Left kidney (tissue), 1 donor: ENCODE measurements at regions not wholly inside any gene's neighbourhood (a gene's known extent, or its start where the extent isn't known, plus 50 kb on each side); places are given as distances from the start of the nearest gene placed in this dataset.

Source experiments
- DNase-seq: peaks from one replicate; pipeline ENCODE4 v3.0.0-alpha.2; 2013

DNA sequence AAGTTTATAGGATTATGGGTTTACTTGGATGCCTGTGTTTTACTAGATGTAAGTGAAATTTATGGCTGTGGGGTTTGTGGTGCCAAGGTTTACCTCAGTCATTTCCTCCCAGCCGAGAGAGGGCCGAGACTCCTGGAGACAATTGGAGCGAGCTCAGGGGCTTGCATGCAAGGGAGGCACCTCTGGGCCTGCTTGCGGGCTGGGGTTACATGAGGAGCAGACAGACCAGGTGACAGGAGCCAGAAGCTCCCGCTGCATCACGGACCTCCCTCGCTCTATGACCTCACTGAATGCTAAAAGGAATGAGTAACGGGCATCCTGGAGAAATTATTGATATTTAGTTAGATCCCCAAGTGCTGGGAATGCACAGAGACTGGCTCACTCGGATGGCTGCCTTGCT is 275.2 kb upstream of the KIRREL3 start:
- DNase-seq = no peak

DNA sequence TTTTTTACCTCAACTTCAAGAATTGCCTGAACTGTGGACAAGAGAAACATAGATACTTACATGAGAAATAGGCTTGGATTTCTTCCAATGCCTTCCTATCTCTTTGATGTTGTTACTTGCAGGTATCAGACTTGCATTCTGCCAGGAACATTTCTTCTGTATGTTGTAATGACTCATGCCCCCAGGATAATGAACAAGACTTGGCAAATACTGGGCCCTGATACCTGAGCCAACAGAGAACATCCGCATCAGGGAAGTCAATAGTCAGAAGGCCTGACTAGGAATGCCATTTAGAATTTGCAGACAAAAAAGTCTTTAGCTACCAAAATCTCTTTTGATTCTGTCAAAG is 273.7 kb upstream of the KIRREL3 start:
- no peak for DNase-seq

DNA sequence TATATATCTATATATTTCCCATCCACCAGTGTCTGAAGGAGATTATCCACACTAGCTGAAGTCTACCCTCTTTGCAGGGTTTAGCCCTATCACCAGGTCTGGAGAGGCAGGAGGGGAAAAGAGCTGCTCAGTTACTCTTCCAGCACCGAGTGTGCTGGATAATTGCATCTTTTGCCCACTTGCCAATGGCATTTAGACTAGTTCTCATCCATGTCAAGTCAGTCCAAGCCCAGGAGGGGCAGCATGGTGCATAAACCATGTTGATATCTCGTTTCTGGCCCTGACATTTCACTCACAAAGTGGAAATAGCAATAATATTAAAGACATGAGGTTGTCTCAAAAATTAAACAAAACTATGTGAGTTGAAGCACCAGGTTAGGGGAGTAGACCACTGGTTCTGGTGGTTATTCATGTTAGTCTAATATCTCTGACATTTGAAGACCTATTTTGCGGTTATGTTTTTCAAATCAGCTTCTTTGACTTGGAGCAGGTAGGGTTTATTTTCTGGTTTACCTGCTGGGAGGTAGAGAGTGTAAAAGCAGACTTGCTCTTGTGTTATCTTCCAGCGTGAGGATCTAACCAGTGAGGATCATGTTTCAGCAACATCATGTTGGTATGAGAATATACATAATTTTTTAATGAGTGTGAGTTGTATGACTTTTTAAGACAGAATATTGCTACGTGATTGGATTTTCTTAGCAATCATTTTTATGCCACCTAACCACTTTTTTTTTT is 273.2 kb upstream of the KIRREL3 start:
- no peak for DNase-seq

DNA sequence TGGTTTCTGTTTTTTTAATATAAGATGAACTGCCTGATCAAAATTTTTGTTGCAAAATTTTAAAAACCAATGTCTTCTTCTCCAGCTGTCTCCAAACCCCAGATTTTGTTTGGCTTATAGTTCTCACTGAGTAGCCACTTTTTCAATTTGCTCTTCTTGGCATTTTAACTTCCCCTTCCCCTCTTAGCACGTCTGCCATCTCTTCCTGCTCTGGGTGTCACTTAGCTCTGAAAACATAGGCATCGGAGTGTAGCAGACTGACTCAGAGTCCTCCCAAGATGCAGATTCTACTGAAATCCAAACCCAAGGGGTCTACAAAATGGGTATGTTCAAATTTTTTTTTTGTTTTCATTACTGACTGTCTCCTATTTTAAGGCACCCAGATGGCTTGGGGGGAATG is 270.3 kb upstream of the KIRREL3 start:
- DNase-seq = no peak

DNA sequence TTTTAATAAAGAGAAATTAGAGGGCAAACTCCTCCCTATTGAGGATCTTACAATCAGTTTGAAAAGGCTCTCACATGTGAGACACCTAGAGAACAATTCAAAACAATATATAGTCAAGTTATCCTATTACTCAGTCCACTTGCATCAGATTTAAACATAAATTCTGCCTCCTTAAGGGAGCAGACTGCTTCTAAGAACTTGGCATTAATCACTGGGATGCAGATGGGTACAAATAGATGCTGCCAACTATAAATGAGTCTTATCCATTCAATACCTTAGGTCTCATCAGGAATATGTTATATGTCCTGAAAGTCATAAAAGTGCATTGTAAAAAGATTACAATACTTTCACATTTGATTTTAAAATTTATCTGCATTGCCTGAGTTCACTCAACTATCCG is 269.3 kb upstream of the KIRREL3 start:
- DNase-seq = no peak

DNA sequence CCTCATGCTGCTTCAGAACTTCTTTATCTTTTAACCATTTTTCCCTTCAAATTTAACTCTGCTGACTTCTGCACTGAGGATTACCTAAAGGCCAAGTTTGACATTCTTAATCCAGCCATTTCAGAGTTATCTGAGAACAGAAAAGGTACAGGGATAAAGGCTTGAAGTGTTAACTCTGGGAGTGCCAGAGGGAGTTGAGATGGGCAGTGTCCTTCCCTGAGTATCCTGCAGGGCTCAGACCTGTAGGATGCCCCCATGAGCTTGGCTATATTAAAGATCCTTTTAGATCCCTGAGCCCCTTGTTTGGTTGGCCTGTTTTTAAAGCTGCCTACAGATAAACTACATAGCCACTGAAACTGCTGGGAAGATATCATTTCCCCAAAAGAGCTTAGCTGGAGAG is 268.4 kb upstream of the KIRREL3 start:
- no peak for DNase-seq

DNA sequence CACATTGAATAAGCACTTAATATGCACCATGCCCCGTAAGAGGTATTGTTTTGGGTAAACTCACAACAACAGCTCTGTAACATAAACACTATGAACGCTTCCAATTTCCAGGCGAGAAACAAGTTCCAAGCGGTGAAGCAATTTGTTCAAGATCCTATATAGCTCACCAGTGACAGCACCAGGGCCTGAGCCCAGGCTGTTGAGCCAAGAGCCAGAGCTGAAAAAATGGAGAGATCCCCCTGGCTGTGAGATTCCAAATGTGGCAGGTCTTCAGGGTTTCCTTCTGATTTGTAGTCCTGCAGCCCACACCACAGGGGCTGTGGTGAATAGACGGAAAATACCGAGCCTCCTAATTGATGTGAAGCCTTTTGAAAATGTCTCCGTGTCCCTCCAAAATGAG is 268.0 kb upstream of the KIRREL3 start:
- no peak for DNase-seq

DNA sequence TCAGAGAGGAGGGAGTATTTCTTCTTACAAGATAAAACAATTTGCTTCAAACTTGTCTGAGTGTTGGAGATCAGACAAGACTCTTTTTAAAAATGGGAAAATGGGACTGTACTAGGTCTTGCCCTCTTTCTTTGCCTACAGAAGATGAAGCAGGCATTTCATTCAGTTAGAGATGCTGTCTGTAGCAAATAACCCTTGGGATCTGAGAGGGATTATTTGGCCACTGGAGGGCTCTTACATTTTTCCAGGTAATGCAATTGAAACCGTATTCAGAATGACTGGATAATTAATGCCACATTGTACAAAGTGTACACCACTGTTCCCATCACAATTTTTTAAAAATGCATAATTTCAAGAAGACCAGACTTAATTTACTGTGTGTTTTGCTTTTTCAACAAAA is 258.5 kb upstream of the KIRREL3 start:
- no peak for DNase-seq

DNA sequence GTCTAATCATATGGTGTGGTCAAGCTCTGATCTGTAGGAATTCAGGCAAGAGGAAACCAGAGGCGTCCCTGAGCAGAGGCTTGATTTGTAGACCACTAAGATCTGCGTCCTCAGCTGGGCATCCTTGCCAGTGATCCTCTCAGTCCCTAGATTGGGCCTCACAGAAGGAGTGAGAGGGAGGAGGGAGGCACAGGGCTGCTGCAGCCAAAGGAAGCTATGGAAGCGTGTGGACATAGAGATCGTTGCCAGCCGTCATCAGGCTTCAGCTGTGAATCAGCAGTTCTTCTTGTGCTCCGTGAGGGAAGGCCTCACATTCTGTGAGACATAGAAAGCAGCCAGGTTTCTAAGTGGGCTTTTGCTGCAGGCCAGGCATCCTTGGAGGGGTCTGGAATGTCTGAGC is 254.6 kb upstream of the KIRREL3 start:
- no peak for DNase-seq

DNA sequence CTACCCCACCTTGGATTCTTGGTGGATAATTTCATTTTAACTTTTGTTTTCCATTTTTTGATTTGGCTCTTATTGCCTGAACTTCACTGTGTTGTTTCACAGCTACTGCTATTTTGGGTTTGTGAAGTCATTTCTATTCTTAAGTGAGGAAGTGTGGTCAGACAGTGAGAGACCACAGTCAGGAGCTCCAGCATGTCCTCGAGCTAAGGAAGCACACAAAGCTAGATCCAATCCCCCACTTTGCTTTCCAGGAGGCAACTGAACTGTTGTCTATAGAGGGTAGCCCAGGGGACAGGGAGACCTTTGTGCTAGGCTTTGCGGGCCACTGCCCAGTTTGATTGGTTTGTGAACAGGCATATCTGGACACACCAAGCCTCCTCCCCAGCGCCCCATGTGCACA is 251.8 kb upstream of the KIRREL3 start:
- no peak for DNase-seq

DNA sequence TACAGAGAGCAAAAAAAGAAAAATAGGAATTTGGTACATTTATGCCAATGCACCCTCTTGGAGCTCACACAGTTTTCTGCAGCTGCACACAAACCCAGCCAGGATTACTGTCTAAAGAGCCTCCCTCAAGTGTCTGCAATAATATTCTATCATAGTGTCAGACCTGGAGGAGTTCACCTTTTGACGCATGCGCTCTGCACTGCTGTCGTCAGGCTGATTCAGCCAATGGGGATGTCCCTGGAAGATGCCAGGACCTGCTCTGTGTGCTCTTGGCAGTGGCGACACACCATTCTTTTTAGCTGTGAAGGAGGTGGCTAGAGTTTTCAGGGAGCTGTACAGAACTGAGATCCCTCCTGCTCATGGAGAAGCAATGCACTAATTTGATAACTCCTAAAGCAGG is 249.0 kb upstream of the KIRREL3 start:
- no peak for DNase-seq

DNA sequence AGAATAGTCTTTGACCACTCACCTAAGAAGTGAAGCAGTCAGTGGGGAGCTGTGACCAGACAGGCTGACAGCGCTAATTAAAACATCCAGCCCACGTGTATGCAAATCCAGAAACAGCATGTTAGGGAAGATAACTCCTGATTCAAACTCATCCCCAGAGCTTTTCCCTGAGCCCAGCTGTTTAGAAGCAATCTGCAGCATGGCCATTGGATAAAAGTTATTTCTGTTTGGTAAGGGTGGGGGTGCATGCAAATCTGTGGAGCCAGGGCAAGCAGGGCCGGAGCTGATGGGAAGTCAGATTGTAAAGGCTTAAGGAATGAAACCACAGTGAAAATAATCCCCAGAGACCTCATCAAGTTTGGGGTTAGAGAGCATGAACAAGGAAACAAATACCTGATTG is 247.9 kb upstream of the KIRREL3 start:
- DNase-seq = no peak

DNA sequence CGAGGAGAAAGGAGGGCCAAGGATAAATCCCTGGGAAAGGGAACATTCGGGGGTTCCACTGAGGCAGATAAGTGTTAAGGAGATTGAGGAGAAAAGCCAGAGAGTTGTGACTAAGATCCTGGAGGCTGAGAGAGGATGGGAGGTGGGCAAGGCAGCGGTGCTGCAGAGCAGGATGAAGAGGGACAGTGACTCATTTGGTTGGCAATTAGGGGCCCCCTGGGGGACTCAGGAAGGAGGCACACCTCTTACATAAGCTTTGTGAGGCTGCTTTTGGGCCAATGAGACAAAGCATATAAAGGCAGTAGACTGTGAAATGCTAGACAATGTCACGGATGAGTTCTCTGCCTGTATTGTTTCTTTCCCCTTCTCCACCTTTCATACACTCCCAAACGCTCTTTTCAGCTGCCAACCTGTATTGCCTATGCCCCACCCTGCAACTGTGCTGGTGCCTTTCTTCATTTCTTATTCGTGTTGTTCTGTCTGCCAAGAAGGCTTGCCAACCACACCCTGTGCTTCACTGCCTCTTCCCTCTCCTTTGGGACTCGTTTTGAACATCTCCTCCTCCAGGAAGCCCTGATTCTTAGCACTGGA is 246.8 kb upstream of the KIRREL3 start:
- DNase-seq = no peak

DNA sequence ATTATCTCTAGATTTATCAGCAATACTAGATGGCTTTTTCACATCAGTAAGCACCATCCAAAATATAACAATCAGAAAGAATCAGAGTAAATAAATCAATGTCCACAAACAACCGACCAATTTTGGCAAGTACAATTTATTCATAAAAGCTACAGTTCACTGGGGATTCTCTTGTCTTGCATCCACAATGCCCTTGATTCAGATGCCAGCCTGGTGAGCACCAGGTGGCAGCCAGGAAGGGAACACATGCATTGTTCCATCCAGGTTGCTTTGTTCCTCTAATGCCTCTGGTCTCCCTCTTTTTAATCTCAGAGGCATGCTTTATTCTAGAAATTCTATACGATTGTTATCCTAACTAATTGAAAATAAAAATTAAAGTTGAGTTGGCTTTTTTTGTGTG is 242.1 kb upstream of the KIRREL3 start:
- DNase-seq = no peak

DNA sequence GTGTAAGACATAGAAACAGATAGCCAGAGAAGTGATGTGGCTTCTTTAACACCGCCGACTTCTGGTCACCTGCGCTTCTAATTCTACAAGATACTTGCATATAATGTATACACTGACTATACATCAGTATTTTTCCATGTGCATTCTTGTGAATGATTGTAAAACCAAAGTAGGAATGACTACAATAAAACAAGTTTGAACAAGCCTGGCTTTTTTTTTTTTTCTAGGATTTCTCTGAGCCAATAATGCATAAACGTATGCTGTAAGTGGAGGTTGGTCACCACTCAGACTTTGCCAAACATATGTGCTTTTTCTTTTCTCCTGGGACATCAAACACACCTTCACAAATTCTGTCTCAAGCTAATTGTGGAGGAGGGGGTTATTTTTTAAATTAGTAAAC is 237.8 kb upstream of the KIRREL3 start:
- no peak for DNase-seq

DNA sequence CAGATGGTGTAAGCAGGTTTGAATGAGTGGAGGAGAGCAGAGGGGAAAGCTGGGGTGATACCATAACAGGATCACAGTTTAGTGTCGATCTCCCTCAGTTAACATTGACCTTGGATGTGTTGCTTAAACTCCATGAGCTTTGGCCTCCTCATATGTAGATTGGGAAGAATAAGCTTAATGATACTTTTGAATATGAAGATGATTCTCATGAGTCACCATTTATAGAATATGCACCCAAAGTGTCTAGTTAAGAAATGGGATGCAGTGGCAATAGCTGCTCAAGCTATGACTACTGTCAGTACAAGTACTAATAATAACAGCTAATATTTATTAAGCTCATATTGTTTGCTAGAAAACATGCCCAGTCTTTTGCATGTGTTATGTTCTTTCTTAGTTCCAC is 236.2 kb upstream of the KIRREL3 start:
- no peak for DNase-seq

DNA sequence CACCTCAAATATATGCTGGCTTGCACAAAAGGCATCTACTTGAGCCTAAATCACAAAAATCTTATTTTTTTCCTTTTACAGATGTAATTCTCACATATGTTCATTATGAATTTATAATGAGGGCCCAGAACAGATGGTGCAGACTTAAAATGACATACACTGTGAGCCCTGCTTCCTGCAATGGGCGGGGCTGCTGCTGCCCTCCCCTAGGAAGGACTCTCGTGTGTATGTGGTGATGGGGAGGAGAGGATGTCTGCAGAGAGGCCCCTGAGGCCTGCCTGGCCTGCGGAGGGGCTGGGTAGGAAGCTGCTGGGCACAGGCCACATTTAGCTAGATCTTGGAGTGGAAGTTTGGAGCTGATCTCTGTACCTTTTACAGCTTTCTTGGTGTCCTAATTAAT is 233.4 kb upstream of the KIRREL3 start:
- DNase-seq = no peak

DNA sequence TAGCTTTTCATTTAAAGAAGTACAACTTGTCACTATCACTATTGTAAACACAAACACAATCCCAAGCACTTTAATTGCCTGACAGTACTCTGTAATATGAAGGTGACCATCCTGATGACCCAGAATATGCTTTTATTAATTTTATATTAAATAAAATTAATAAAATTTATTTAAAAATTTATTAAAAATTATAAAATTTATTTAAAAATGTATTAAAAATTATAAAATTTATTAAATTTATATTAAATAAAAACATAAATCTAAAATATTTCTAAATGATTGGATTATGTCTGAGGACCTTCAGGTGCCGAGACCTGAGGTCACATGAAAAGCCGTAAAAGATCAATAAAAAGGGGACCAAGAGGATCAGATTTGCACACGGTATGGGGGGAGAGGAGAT is 229.8 kb upstream of the KIRREL3 start:
- DNase-seq = no peak

DNA sequence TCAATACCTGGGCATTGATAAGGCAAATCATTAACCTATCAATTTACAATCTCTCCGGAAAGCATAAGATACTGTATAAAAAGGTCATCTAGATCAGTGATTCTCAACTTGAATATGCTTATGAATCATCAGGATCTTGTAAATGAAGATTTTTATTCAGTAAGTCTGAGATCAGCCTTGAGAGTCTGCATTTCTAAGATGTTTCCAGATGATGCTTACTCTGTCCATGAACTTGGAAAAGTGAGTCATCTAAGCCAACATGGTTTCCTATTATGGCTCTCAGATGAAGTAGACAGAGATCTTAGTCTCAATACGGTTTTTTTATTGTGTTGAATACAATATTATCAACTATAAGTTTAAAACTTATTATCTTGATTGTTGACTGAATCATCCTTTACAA is 226.4 kb upstream of the KIRREL3 start:
- no peak for DNase-seq

DNA sequence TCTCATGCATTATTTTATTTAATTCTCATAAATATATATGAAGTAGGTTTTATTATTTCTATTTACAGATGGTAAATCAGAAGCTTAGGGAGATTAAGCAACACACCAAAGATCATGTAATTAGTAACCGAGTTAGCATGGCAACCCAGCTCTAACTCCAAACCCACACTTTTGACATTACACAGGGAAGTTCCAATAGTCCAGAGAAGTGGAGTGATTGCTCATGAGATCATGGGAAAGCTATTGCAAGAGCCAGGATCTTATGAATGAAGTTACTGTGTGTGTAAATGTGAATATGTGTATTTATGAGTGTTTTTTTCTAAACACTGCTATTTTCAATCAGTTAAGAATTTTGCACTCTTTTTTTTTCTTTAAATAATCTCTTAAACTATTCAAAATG is 225.8 kb upstream of the KIRREL3 start:
- no peak for DNase-seq

DNA sequence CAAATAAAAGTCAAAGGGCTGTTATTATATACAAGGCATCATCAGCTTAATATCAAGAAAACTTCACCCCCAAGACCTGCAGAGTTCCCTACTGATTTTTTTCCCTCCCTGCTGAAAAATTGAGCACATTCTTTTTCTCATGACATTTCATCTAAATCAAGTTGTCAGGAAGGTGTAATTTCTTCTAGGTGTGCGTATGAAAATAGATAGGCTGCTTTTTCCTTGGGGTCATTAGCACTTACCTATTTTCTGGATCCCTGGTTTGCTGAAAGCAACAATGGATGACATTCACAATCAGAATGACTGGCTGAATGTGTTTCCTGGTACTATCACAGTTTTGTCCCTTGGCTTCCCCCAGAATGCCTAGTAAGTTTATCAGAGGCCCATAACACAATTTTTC is 225.0 kb upstream of the KIRREL3 start:
- no peak for DNase-seq

DNA sequence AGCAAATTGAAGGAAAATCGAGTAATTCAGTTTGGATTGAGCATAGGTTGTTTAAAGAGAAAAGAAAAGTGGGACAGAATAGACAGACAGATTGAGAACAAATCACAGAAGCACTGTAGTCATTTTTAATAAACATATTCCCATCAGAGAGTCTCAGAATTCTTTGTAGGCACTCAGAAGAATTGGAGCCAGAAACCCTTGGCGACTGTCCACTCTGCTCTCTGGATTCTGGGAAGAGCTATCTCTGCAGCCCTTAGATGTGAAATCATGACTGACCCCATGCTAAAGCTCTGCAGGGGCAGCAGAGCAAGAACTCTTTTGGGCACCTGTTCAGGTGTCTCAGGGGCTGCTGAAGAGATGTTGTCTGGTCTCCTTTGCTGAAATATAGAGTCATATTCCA is 223.7 kb upstream of the KIRREL3 start:
- DNase-seq = no peak

DNA sequence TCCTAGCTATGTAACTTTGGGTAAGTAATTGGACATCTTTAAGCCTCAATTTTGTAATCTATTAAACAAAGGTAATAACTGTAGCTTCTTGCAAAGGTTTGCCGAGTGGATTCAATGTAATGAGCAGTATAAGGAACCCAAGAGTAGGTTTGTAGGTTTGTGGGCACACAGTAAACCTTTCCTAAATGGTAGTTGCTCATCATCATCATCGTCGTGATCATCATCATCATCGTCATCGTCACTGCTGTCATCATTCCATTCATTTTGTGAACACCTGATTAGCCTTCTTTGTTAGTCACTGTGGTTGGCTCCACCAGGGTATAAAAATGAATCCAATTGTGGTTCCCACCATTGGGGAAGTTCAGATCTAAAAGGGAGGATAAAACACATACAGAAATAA is 223.1 kb upstream of the KIRREL3 start:
- DNase-seq = no peak

DNA sequence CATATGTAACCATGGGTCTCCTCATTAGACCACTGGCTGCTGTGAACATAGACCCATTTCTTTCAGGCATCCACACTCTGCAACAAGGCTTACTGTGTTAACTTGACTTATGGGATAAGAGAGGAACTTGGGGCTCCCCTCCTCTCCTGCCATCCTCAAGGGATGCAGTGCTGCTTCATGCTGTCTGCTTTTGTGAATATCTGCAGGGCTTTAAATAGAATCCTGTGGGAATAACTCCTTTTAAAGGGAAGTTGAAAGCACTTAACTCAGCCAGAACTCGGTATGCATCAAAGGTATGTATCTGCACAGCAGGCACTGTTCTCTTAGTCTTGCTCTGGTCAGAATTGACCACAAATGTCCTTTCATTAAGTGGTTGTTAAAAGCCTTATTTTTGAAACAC is 222.5 kb upstream of the KIRREL3 start:
- DNase-seq = no peak

DNA sequence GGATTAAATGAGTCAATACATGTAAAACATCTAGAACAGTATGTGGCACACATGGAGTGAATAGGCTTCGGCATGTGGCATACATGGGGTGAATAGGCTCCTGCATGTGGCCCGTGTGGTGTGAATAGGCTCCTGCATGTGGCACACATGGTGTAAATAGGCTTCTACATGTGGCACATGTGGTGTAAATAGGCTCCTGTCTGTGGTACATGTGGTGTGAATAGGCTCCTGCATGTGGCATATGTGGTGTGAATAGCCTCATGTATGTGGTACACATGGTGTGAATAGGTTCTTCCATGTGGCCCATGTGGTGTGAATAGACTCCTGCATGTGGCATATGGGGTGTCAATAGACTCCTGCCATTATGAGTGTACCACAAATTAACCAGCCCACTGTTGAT is 219.1 kb upstream of the KIRREL3 start:
- DNase-seq = no peak
